ENCODE measurements at regions not wholly inside any gene's neighbourhood (a gene's known extent, or its start where the extent isn't known, plus 50 kb on each side); places are given as distances from the start of the nearest gene placed in this dataset.
A peak's percentile ranks its signal among the peaks of the same experiment; 100 is the strongest.
"Not testable (repeated sequence)": the region's sequence is repeated elsewhere in the genome, so short reads cannot be mapped to it uniquely, and the experiment has no call there.

DNA sequence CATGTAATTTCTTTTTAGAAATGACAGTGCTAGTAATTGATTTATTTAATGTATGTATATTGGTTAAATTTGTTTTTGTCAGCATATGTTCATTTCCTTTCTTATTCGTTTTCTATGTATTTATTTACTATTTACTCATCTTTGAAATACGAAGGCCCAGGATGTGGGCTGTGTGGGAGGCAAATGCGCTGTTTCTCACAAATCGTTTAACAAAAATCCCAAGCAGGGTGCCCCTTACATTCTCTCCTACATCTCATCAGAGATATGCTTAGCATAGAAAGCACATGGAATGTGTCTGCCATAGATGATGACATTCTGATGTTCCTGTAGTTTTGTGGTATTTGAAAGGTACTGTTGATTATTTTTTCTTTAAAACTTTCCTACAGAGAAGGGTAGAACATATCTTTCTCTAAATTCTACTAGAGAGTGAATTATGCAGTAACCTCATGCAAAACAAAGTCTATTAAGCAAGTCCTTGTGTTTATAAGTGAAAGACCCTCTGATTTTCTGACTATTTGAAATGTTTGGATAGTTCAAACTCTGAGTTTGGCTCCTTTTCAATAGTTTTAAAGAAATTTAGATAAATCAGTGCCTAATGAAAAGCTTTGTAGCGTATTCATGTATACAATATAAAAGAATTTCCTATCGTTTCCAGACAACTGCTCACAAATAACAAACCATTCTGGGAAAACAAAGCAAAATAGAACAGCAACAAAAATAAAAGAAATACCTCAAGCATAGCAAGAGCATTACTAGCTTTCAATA lies 111.1 kb upstream of the VGLL3 start:
- DNase-seq = no peak

DNA sequence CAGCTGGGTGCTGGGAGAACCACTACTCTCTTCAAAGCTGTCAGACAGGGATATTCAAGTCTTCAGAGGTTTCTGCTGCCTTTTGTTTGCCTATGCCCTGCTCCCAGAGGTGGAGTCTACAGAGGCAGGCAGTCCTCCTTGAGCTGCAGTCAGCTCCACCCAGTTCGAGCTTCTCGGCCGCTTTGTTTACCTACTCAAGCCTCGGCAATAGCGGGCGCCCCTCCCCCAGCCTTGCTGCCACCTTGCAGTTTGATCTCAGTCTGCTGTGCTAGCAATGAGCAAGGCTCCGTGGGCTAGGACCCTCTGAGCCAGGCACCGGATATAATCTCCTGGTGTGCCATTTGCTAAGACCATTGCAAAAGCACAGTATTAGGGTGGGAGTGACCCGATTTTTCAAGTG lies 106.8 kb upstream of the VGLL3 start:
- DNase-seq = not testable (repeated sequence)

- DNase-seq = no peak
These were observed 99.7 kb upstream of the VGLL3 start for GRCh38 chr3:87090631-87091030.

GRCh38 chr3:87088993-87089841 lies 98.3 kb upstream of the VGLL3 start:
- peak; percentile 29 for DNase-seq

DNA sequence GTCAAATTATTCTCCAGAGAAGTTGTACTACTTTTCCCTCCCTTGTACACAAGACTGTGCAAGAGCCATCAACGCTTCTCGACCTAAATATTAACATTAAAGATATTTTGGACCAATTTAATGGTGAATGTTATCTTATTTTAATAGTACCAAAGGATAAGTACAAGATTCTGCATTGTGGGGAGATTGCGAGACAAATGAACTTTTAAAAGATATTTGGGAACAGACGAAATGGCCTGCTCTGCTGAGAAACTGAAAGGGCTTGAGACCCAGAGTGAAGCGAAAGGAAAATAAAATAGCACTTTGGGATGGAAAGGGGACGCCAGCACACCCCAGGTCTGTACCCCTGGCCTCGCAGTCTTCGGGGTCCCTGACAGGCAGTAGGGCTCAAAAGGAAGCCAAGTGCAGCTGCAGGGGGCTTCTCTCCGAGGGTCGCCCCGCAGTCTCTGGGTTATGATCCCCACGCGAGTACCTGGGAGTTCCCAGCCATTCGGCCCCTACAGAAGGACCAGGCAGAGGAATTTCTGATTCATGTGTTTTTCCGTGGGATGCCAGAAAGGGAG lies 97.6 kb upstream of the VGLL3 start:
- no peak for DNase-seq

GRCh38 chr3:87084868-87085267 lies 93.9 kb upstream of the VGLL3 start:
- peak; percentile 29 for DNase-seq

- DNase-seq = peak; percentile 45
These were observed 92.0 kb upstream of the VGLL3 start for GRCh38 chr3:87082796-87083440.

DNA sequence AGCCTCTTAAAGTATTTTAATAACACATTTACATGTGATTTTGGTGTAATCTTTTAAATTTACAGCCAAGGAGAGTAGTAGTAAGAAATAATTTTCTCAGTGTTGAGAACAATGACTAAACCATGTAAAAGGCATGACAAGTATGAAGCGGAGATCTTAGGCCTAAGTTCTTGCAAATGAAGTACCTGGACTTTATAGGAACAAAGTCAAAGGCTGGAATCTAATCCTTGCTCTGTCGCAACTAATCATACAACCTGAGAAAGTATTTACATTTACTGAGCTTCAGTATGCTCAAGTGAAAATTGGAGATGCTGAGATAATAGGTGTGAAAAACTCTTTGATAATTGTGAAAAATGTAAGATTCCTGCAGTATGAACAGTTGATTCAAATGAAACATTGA lies 86.4 kb upstream of the VGLL3 start:
- no peak for DNase-seq

DNA sequence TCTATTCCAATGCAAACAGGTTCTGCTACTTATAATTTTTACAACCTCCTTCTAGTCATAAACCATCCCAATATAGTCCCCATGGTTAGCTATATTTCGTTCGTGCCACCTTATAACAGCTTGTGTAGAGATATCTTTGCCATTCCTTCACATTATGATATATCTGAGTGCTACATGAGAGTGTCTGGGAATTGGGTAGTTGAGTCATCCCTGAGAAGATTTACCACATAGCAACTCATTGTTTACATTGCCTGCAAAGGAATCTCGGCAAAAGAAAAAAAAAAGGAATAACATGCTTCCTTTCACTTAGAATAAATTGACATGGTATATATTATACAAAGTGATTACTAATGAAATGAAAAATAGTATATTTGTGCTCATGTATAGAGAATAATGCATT lies 86.0 kb upstream of the VGLL3 start:
- DNase-seq = peak; percentile 69

DNA sequence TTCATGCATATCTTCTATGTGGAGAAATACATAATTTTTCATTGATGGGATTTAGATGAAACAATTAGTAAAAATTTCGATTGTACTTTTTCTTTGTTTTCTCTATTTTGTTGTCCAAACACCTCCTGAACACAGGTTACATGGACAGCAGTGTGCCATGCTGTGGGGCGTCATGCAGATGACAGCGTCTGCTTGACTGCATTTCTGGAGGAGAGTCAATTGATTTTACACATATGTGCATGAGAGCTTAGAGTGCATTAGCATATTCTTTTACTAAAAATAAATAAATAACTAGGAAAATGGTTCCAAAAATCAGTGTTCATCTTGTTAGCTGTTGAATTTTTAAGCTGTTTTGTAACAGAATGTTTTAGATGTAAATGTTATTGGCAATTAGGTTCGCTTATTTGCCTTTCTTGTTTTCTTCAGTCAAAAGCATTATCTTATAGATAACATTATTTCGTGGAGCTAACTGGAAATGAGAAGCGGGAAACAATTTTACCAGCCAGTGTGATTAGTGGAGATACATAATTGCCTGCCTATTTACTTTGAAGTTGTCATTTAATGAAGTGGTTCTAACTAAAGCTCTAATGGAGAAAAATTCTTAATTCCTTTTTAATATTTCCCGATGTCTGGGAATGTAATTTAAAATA lies 82.7 kb upstream of the VGLL3 start:
- no peak for DNase-seq

GRCh38 chr3:87072446-87072845 lies 81.5 kb upstream of the VGLL3 start:
- DNase-seq = no peak

GRCh38 chr3:87069971-87070370 lies 79.0 kb upstream of the VGLL3 start:
- DNase-seq = peak; percentile 73

DNA sequence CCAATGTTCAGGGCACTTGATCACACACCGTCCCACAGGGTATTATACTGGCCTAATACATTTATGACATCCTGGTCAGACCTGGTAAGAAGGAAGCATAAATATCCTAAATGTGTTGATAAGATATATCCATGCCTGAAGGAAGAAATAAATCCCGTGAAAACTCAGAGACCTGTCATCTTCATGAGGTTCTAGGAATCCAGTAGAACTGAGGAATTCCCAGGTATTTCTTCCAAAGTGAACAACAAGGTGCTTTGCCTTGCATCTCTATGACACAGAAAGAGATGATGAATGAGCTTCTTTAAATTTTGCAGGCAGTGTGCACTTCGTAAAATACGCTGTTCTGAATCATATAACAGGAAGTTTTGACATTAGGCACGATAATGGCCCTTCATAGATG lies 78.1 kb upstream of the VGLL3 start:
- DNase-seq = no peak

DNA sequence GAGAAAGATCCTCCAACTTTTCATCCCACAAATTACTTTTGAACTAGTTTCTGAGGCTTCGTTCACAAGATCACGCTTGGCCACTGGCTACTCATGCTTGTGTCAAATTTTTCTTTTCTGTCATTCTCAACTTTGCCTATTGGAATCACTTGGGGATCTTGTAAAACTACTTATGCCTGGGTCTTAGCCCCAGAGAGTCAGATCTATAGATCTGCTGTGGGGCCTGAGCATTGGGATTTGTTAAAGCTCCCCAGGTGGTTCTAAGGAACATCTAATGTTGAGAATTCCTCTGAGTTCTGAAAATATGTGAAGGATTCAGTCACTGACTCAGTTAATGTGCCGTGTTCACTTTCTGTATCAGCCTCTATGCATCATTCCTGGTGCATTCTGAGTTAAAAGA lies 71.7 kb upstream of the VGLL3 start:
- no peak for DNase-seq

DNA sequence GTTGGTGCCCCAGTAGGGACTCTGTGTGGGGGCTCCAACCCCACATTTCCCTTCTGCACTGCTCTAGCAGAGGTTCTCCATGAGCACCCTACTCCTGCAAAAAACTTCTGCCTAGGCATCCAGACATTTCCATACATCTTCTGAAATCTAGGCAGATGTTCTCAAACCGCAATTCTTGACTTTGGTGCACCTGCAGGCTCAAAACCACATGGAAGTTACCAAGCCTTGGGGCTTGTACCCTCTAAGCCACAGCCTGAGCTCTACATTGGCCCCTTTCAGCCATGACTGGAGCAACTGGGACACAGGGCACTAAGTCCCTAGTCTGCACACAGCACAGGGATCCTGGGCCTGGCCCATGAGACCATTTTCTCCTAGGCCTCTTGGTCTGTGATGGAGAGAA lies 66.5 kb upstream of the VGLL3 start:
- no peak for DNase-seq

- DNase-seq = no peak
These were observed 62.6 kb upstream of the VGLL3 start for GRCh38 chr3:87053553-87053952.

DNA sequence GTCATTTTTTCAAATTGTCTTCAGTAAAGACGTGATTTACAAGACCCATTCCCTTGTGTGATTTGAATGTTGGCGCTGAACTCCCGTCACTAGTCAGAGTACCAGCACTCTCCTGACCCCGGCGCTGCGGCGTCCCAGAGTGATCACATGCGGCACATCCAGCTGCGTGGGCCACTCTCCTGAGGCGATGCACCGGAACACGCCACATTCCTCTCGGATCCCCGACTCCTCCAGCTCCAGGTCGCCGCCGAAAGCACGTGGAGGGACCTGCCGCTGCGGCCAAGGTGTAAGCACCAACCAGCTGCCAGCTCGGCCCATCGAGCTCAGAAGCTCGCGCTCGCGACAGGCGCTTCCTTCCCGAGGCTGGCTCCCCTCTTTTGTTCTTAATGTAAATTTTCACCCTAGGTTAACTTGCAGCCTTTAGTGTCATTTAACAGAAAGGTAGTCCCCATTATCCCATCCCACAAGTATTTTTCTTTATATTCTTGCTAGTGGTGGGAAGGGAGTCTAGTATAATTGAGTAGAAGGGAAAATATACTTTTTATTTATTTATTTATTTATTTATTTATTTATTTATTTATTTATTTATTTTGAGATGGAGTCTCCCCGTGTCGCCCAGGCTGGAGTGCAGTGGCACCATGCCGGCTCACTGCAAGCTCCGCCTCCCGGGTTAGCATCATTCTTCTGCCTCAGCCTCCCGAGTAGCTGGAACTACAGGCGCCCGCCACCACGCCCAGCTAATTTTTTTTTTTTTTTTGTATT lies 61.7 kb upstream of the VGLL3 start:
- DNase-seq = no peak

GRCh38 chr3:87047852-87048251 lies 56.9 kb upstream of the VGLL3 start:
- DNase-seq = no peak

DNA sequence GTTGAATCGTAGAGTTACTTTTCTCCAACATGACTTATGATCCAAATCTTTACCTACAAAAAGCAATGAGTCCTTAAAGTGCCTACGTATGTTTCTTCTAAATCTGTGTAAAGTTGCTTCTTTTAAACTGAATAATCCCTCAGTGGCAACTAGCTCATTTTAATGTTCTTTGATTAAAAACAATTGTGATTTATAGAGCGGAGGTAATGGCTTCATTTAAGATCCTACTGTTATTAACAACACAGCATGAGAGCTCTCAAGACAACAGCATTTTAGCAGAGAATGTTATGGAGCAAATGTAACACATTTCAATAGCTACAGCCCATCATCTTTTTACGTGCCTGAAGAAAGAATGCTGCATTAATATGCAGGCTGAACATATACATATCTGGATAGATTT lies 55.3 kb upstream of the VGLL3 start:
- DNase-seq = no peak

DNA sequence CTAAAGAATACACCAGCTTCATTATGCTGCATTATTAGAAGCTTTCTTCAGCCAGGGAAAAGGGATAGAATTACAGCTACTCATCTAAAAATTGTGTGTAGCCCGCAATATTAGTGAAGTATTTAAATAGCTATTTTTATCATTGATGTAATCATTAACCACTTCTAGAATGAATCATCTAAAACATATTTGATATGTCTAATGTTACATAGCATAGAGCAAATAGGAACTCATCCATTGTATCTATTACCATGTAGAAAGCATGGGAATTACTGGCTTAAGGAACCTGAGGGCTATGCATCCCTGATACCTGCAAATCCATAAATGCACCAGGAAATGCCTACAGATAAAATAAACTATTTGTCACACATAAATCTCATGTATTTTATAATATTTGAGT lies 54.5 kb upstream of the VGLL3 start:
- no peak for DNase-seq

DNA sequence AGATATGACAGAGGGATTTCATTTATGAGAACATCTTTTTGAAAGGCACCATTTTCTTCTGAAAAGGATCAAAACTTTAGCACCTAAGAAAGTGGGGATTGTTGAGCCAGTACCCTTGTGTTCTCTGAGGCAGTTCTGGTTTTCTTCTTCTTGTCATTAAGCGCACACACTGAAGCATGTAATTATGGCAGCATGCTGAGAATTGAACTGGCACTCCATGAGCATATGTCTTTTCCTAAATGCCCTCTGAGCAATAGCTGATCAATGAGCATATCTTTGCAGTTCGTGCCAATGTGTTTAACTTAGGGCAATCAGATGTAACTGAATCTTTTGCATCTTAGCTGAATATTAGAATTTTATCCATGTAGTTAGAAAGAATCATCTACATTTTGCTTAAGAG lies 53.9 kb upstream of the VGLL3 start:
- no peak for DNase-seq

- no peak for DNase-seq
These were observed 53.5 kb upstream of the VGLL3 start for GRCh38 chr3:87044409-87044808.
